ENCODE measurements at regions not wholly inside any gene's neighbourhood (a gene's known extent, or its start where the extent isn't known, plus 50 kb on each side); places are given as distances from the start of the nearest gene placed in this dataset.

GRCh38 chr3:124360155-124360554 is 368.2 kb upstream of the ROPN1 start:
- no peak for TF ChIP-seq CTCF (IDR thresholded peaks at IDR 0.05)
- no peak for TF ChIP-seq POLR2A (IDR thresholded peaks at IDR 0.05)
